HG03439 (cell line): ENCODE measurements at regions not wholly inside any gene's neighbourhood (a gene's known extent, or its start where the extent isn't known, plus 50 kb on each side); places are given as distances from the start of the nearest gene placed in this dataset.
"Not testable (repeated sequence)": the region's sequence is repeated elsewhere in the genome, so short reads cannot be mapped to it uniquely, and the experiment has no call there.

Experiments used
- ATAC-seq: cut with Tn5 transposase; IDR thresholded peaks from one replicate; pipeline ENCODE4 v1.9.1; 2021; ENCODE audit warnings: mild to moderate bottlenecking, moderate library complexity; ENCODE audit not compliant: unreplicated experiment

DNA sequence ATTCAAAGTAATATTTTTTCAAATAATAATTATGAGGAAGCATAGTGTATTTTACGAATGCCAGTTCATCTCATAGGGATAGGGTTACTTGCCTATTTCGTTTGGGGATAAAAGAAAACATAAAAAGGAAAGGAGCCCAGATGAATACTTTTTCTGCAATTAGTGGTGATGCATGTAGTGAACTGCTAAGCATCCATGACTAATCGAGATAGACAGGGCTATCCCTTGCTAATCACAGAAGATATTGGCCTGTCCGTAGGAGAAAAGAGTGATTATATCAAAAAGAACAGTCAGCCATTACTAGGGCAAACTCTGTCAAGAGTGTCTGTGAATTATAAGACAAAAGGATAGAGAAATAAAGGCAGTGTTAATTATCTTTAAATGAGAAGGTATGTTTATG lies 746.1 kb downstream of the C4orf33 start:
- ATAC-seq: no peak

DNA sequence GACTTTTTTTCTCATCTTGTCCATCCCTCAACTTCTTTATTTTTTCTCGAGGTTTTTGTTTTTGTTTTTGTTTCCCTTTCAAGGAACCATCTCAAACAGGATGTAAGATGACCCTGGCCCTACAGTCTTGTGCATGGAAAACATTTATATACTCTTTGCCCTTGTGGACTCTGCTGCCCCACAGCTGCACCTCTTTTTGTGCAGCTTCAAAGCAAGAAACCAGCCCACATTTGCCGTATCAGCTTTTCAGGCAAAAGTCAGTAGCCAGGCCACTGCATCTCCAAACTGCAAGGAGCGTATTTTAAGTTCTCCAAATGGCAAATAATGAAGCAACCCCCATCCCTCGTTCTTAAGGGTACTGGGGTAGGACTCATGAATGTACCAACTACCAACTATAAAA lies 756.5 kb downstream of the C4orf33 start:
- no peak for ATAC-seq

DNA sequence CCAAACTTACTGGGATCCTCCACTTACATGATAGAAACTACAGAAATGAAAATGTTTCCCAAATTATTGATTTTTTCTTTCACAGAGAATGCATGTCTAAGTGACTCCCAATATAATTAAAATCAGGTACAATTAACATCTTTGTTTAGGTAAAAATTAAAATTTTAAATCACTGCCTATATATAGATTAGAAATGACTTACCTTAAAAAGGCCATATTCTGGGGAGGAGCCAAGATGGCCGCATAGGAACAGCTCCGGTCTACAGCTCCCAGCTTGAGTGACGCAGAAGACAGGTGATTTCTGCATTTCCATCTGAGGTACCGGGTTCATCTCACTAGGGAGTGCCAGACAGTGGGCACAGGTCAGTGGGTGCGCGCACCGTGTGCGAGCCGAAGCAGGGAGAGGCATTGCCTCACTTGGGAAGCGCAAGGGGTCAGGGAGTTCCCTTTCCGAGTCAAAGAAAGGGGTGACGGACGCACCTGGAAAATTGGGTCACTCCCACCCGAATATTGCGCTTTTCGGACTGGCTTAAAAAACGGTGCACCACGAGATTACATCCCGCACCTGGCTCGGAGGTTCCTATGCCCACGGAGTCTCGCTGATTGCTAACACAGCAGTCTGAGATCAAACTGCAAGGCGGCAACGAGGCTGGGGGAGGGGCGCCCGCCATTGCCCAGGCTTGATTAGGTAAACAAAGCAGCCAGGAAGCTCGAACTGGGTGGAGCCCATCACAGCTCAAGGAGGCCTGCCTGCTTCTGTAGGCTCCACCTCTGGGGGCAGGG lies 757.9 kb downstream of the C4orf33 start:
- not testable (repeated sequence) for ATAC-seq

DNA sequence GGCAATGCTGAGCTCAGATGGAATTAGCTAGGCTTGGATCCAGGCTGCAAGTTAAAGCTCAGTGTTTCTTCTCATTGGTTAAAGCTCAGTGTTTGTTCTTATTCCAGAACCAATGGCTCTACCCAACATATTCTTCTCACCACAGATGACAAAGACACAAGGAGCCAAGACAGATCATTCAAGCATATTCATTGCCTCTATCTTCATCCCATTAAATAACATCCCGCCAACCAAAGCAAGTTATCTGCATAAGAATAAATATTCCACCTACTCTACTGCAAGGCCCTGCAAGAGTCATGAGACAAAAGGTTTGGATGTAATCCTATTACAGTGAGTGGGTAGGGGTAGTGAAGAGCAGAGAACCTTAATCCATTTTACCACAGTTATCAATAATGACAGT lies 766.5 kb downstream of the C4orf33 start:
- no peak for ATAC-seq

DNA sequence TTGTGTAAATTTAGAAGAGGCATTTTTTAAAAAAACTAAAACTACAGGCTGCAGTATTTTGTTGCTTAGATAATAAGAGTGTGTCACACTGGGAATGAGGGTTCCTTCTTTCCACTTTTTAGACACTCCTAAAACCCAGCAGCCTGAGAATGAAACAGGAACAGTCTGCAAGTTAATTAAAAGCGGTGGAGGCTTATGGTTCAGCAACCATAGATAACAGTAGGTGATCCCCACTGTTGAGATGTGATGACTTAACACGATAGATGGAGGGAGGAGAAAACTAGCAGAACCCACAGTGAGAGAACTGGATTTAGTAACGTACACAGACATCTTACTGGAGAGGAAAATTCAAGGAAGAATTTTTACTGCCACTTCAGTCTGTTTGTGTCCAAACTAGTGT lies 767.3 kb downstream of the C4orf33 start:
- no peak for ATAC-seq

DNA sequence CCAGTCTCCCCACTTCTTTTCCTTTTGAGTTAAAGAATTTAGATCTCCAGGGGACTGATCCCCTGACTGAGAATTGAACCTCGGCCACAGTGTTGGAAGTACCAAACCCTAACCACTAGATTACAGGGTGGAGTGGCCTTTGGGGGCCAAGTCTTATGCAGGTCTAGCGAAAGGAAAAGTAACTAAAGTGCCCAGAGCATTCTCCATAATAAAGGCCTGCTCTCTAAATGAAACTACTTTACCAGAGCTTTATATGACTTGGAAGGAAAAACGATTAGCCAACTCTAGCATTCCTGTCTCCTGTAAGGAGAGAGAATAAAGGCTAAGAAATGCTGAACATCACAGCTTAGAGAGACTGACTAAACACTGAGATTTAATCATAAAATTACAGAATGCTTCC lies 788.0 kb downstream of the C4orf33 start:
- ATAC-seq: no peak

DNA sequence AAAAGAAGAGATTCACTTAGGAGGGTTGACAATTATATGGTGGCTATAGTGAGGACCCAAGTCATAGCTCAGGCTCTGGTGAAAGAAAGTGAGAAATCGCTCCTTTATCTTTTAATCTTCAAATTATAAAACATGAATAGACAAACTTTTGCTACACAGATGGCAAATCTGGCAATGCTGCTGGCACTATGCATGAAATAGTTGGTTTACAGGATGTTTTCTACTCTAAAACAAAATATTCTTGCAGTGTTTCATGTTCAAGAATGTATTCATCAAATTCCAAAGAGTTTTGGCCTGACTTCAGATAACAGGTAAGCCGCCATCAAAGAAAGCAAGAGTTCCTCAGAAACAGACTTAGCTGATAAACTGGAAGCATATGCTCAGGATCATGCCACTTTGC lies 801.2 kb downstream of the C4orf33 start:
- ATAC-seq: no peak

DNA sequence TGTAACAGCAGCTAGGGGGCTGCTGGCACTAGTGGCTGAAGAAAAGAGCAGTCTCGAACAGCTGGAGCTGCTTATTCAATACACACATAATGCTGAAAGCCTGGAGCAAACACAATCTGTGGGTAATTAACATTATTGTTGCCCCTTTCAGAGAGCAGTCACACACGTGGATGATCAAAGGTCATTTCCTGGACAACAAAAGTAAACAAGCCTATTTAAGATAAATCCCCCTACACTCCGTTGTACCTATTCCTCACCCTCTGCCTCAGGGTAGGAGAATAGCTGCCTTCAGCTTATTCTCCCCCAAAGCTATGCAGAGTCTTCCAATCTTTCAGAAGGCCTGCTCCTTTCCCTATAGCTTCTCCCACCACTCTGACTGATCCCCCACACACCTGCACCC lies 803.9 kb downstream of the C4orf33 start:
- no peak for ATAC-seq

DNA sequence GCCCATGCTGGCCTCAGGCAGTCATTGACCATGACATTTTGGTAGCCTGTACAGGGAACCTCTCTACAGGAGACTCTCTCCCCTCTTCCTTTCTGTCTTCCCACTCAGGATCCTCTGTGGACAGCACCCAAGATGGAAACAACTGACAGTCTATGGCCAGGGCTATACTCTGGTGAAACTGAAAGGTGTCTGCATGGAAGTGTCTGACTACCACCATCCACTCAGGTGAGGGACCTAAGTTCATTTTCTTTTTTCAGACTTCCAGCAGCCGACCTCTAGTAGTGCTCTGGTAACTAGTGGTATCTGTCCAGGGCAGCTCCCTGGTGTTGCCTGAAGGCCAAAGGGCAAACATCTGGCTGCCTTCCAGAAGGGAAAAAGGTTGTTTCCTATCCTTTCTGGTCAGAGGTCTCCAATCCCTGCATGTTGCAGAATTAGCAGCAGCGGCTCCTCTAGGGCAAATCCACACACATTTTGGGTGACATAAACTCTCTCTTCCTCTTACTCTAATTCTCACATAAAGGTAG lies 804.5 kb downstream of the C4orf33 start:
- ATAC-seq: no peak

DNA sequence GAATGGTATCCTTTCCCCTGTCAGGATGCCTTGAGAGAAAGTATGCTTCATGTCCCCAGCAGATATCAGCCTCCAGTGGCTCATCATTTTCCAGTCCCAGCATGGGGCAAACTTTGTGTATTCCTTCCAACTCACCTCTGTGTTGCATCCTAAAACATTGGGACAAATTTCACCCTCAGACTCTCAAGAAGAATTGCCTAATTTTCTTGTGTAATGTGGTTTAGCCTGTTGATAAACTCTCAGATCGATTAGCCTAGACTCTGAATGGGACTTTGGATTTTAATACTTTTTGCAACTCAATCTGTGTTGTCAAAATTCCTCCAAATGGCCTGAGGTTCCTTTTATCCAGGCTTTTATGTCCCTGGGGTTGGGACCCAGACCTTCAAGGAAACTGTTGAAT lies 805.3 kb downstream of the C4orf33 start:
- no peak for ATAC-seq

DNA sequence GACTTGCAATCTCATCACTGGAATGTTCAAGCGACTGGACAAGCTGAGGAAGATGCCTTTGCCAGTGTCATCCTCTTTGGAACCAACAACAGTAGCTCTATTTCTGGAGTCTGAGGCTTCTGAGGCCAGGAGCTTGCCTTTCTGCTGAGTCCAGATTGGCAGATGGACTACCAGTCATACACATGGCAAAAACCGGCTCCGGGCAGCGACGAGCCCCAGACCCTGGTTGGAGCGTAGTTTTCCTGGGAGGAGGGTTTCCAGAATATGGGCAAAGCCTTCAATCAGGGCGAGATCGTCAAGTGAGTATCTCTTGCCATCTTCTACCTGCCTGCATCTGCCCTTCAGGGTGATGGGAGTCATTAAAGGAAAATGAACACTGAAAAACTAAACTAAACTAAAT lies 807.9 kb downstream of the C4orf33 start:
- ATAC-seq: no peak

DNA sequence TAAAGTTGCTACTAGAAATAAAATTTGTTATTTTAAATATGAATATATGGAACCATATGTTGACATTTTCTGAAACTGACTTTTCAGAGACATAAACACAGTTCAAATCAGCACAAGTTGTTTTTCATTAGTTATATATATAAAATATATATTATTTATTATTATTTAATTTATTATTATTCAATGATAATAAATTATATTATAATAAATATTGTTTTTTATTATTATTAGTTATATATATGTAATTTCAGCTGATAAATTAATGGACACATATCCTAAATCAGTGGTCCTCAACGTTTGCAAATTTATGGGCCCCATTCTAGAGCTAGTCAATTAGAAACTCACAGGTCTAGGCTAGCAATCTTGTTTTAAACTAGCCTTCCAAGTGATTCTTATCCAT lies 809.3 kb downstream of the C4orf33 start:
- no peak for ATAC-seq

DNA sequence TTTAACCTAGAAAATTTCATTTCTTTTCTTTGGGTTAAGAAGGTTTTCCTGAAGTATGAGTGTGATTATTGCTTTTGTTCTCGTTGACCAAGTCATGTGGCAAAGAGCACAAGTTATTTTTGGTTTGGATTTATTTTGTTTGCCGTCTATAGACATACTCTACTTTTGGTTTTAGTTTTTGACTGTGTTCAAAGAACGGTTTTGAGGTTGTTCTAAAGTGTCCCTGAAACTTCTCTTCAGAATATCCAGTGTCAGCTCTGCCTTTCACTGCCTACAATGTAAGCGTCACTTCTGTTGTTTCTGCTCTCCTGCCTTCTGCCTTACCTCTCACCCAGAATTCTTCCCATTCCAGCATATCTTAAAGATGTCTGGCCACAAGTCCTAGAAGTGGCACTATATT lies 812.2 kb downstream of the C4orf33 start:
- ATAC-seq: no peak

DNA sequence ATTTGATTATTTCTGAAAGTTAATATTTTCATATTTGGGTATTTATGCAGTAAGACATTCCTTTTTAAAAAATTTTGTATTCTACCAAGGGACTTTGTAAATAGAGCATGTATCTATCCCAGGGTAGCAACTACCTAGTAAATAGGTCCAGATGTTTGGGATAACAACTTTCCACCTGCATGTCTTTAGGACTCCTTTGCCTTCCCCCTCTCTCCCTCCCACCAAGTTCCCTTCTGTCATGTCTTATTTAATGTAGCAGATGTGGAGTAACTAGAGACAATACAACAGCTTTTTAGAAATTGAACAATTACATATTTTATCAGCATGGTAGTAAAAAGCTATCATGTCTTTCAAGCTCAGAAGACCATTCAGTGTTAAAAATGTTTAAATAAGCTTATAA lies 821.0 kb downstream of the C4orf33 start:
- no peak for ATAC-seq

DNA sequence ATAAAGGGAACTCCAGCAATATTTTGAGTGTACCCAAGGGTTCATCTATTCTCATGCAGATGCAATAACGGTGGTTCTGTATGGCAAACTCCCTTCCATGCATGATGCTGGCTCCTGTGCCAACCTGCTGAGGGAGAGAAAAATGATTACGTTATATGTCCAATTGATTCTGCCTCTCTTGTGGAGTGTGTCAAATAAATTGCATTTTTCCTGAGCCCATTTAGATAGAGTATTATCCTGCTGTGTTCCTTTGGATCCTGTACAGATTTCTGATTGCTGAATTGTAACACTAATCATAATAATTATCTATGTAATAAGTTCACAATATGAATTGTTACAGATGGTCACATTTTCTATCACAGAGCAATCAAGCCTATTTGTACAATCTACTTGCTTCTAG lies 821.7 kb downstream of the C4orf33 start:
- no peak for ATAC-seq

DNA sequence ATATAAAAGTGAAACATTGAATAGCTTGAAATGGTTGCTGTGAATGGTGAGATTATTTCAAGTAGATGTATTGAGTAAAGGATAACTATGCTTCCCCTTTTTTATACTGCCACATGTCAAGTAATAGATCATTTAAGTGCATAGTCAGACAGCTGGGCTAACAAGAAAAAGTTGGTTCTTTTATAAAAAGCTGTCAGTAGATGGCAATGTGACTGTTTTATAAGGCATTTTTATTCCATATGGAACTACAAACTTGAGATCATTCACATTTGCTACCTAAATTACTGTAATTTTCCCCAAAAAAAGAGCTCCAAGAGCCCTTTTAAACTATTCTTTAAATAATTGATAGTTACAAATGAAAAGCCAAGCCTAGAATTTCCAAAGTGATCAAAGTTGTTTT lies 831.0 kb downstream of the C4orf33 start:
- no peak for ATAC-seq

DNA sequence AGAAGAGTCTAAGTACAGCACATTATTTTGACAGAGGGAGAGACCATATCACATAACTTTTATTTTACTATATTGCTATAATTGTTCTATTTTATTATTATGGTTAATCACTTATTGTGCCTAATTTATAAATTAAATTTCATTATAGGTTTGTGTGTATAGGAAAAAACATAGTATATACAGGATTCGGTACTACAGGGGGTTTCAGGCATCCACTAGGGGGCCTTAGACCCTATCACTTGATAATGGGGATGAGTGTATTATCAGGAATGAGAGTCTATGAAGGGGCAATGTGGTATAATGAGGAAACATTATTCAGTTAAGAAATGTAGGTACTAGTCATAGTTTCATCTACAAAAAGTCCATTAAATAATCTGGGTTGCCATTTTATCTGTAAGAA lies 833.1 kb downstream of the C4orf33 start:
- no peak for ATAC-seq

DNA sequence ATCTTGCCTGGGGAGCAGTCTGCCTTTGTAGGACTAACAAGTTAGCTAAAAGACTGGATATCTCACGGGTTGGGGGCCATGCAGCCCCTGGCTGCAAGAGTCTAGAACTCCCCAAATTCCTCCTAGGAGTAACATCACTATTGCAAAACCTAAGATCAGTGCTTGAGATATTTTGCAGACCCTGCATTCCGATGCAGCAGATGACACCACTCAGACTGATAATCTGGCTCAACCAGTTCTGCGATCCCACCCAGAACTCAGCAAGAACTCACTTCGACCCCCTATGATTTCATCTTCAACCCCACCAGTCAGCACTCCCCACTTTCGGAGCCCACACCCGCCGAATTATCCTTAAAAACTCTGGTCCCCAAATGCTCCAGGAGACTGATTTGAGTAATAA lies 834.0 kb downstream of the C4orf33 start:
- ATAC-seq: no peak

DNA sequence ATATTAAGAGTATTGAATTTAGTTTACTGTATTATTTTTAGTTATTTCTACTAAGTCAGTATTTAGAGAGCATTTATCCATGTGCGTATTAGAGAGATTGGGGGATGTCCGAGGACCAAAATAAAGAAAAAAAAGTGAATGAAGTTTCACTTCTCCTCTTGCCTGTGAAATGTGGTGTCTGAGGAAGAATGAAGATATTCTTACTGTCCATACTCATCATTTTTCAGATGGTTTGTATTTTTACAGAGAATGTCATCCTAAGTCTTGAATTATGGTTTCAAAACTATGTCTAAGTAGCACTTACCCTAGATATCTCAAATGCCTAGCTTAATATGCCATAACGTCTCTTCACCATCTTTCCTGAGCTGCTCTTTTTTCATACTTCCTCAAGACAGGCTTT lies 854.3 kb downstream of the C4orf33 start:
- ATAC-seq: no peak

DNA sequence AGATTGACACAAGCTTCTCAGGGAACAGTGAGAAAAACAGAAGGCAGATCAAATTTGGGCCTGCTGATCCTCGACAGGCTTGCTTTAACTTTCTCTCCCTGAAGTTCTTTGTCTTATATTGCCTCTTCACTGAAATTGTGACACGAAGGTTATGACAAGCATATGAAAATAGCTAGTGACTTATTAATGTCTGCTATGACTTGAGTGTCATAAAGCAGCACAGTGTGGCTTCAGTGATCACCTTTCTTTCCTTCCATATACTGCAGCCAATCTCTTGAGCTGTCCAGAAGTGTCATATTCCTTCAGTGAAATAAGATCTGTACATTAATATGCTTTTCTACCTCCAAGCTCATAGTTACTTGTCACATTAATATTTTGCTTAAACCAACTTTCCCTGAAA lies 870.2 kb downstream of the C4orf33 start:
- no peak for ATAC-seq

DNA sequence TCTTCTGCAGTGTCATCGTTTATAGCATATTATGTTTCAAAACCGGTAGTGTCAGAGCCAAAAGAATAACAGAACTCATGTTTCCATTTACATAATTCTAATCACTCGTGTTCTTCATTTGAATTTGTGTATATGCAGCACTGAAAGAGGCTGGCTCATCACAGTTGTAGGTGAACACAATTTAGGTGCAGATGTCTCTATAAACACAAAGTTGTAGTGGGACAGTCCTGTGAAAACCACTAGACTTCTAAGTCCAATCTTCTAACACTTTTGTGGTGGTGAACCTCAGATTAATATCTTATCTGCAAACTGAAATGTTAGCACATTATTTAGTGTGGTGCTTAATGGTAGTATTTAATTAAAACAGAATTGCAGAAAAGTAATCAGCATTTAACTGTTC lies 872.4 kb downstream of the C4orf33 start:
- ATAC-seq: no peak

DNA sequence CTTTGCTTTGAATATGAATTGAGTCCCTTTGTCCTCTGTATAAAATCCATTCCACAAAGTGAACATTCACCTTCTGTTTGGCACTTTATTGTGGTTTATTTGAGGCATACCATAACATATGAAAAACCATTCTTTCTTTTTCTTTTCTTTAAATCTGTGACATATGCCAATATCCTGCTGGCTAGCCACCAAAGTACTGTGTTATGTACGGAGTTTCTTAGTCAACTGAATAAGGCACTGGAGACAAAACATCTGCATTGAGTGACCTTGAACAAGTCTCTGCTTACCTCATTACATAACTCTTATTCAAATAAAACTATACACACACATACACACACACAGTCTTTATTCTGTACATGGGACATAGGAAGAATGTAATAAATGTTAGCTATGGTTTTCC lies 872.8 kb downstream of the C4orf33 start:
- ATAC-seq: no peak

DNA sequence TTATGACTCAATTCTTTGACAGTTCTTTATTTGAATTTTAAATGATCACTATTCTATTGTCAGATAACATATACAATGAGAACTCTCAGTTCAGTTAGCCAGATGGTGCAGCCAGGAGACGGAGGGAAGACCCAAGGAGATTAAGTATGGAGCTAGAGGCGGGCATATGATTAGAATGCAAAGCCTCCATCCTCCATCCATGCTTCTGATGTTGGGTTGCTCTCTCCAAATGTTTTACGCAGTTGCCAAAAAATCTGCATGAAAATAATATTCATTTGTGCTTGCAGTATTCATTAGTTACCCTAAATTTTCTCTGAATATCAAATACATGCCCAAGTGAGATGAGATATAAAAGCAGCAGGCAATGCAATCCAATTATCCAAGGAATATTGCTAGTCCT lies 874.8 kb downstream of the C4orf33 start:
- no peak for ATAC-seq
